ENCODE measurements at regions not wholly inside any gene's neighbourhood (a gene's known extent, or its start where the extent isn't known, plus 50 kb on each side); places are given as distances from the start of the nearest gene placed in this dataset.
"Not testable (repeated sequence)": the region's sequence is repeated elsewhere in the genome, so short reads cannot be mapped to it uniquely, and the experiment has no call there.

DNA sequence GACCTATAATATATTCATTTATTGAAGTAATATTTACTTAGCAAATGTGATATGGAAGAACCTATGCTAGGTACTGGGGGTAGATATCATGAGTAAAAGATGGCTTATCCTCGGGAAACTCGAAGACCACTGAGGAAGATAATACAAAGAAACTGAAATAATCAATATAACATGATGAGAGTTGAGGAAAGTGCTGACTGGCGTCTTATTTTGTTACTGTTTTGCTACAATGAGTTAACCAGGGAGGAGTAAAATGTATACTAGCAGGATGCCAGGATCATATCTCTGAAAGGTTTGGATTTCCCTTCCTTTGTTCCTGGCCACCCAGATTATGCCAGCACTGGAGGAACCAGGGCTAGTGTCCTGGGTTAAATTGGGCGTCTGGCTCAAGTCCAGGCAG is 111.7 kb upstream of the SPATS2L start:
- ChIA-PET POLR2A (no interaction called here), CTCF (no interaction called here)
- H3K4me3 ChIP-seq (ENCODE audit: low read depth, low read length), result no peak overlapping the region
- H3K27me3 ChIP-seq (ENCODE audit: control insufficient read depth, insufficient read depth, low read length), result no peaks in the 10 kb centered on the region
- H3K9me3 ChIP-seq (ENCODE audit: control insufficient read depth, insufficient read depth, low read length), result no peaks in the 10 kb centered on the region
- TF ChIP-seq, protein P1, sequence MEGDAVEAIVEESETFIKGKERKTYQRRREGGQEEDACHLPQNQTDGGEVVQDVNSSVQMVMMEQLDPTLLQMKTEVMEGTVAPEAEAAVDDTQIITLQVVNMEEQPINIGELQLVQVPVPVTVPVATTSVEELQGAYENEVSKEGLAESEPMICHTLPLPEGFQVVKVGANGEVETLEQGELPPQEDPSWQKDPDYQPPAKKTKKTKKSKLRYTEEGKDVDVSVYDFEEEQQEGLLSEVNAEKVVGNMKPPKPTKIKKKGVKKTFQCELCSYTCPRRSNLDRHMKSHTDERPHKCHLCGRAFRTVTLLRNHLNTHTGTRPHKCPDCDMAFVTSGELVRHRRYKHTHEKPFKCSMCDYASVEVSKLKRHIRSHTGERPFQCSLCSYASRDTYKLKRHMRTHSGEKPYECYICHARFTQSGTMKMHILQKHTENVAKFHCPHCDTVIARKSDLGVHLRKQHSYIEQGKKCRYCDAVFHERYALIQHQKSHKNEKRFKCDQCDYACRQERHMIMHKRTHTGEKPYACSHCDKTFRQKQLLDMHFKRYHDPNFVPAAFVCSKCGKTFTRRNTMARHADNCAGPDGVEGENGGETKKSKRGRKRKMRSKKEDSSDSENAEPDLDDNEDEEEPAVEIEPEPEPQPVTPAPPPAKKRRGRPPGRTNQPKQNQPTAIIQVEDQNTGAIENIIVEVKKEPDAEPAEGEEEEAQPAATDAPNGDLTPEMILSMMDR (IDR thresholded peaks at IDR 0.05; ENCODE audit: low read depth, low read length), result no peak
- no peak overlapping the region for H3K27ac ChIP-seq (ENCODE audit: low read depth, low read length)
- no peak for DNase-seq (ENCODE audit: low read depth, low spot score)

GRCh38 chr2:200199005-200199404 is 107.5 kb upstream of the SPATS2L start:
- TF ChIP-seq, protein P1 (IDR thresholded peaks at IDR 0.05; ENCODE audit: low read depth, low read length), result no peak
- Histone ChIP-seq H3K9me3 (ENCODE audit: control insufficient read depth, insufficient read depth, low read length) (no peaks in the 10 kb centered on the region), H3K27ac (ENCODE audit: low read depth, low read length) (no peak overlapping the region), H3K4me3 (ENCODE audit: low read depth, low read length) (no peak overlapping the region), H3K27me3 (ENCODE audit: control insufficient read depth, insufficient read depth, low read length) (no peaks in the 10 kb centered on the region)
- ChIA-PET CTCF (no interaction called here), POLR2A (no interaction called here)
- DNase-seq (ENCODE audit: low read depth, low spot score), result no peak

- POLR2A ChIA-PET, result no interaction called here
- CTCF ChIA-PET, result no interaction called here
- no peak overlapping the region for H3K27ac ChIP-seq (ENCODE audit: low read depth, low read length)
- DNase-seq (ENCODE audit: low read depth, low spot score), result no peak
- no peak overlapping the region for H3K4me3 ChIP-seq (ENCODE audit: low read depth, low read length)
- no peaks in the 10 kb centered on the region for H3K9me3 ChIP-seq (ENCODE audit: control insufficient read depth, insufficient read depth, low read length)
- TF ChIP-seq, protein P1 (IDR thresholded peaks at IDR 0.05; ENCODE audit: low read depth, low read length), result no peak
- no peaks in the 10 kb centered on the region for H3K27me3 ChIP-seq (ENCODE audit: control insufficient read depth, insufficient read depth, low read length)
Measured at GRCh38 chr2:200199576-200200263, 106.8 kb upstream of the SPATS2L start.

DNA sequence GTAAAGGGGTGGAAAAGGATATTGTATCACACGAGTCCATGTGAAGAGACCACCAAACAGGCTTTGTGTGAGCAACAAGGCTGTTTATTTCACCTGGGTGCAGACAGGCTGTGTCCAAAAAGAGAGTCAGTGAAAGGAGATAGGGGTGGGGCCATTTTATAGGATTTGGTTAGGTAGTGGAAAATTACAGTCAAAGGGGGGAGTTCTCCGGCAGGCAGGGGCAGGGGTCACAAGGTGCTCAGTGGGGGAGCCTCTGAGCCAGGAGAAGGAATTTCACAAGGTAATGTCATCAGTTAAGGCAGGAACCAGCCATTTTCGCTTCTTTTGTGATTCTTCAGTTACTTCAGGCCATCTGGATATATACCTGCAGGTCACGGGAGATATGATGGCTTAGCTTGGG is 104.7 kb upstream of the SPATS2L start:
- H3K9me3 ChIP-seq (ENCODE audit: control insufficient read depth, insufficient read depth, low read length); H3K27ac ChIP-seq (ENCODE audit: low read depth, low read length); DNase-seq (ENCODE audit: low read depth, low spot score); CTCF ChIA-PET; H3K4me3 ChIP-seq (ENCODE audit: low read depth, low read length); POLR2A ChIA-PET; H3K27me3 ChIP-seq (ENCODE audit: control insufficient read depth, insufficient read depth, low read length): not testable (repeated sequence)

DNA sequence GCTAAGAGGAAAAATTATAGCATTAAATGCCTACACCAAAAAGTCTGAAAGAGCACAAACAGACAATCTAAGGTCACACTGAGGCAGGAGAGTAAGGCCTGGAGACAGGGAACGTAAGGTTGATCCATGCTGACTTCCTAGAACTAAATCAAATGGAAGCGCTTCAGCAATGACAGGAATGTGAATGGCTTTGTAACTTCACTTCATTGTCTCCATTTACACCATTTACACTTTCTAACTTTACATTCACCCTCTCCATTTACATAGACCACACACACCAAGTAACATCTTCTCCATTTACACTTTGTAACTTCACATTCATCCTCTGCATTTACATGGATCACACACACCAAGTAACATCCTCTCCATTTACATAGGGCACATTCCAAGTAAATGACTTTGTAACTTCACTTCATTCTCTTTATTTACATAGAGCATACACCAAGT is 103.1 kb upstream of the SPATS2L start:
- Histone ChIP-seq H3K9me3 (ENCODE audit: control insufficient read depth, insufficient read depth, low read length) (no peaks in the 10 kb centered on the region), H3K27me3 (ENCODE audit: control insufficient read depth, insufficient read depth, low read length) (no peaks in the 10 kb centered on the region), H3K27ac (ENCODE audit: low read depth, low read length) (no peak overlapping the region), H3K4me3 (ENCODE audit: low read depth, low read length) (no peak overlapping the region)
- DNase-seq (ENCODE audit: low read depth, low spot score), result no peak
- POLR2A ChIA-PET, result no interaction called here
- CTCF ChIA-PET, result no interaction called here
- TF ChIP-seq, protein P1 (IDR thresholded peaks at IDR 0.05; ENCODE audit: low read depth, low read length), result no peak

Data from AG04450 (cell line).